ENCODE measurements at regions not wholly inside any gene's neighbourhood (a gene's known extent, or its start where the extent isn't known, plus 50 kb on each side); places are given as distances from the start of the nearest gene placed in this dataset.

DNA sequence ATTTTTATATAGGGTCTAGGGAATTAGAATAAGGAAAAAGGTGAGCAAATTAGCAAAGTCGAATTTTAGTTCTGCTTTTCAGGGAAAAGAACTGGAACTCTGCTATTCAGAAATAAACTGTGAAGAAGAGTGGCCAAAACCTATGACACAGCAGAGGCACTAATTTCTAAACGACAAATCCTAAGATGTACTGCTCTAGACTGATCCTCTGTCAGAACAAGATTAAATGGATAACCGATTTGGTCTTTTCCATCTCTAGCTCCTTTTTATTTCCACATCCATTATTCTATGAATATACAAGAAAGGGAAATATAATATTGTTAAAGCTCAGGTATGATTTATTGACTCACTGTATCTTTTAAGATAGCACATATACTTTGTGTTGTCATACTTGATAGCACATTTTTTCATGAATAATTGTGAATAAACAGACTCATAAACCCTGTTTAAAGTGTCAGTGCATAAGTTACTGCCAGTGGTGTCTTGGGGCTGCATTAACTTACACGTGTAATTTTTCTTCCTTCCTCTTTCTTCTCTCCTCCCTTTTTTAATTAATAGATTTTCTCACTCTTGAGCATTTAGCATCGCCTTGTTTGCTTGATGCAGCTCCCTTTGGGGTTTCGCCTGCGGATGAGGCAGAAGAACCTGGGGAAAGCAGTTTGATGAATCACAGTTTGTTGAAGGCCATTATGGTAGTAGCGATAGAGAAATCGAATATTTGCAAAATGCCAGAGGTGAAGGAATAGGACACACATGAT, 496.6 kb downstream of the ADGRL2 start:
- DNase-seq: no peak

DNA sequence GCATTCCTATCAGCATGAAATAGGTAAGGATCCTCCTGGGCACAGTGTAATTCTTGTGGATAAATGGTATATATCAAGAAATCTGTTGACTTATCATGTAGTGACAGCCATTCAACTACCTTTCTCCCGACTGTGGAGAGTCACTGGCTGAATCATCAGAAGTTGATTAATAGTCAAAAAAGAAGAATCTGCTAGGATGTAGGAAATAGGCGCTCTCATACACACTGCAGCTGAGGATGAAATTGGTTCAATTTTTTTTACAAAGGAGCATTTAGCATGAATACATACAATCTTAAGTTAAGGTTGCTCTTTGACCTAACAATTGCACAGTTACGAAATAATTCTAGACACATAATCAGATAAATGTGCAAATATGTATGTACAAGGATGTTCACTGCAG, 486.8 kb downstream of the ADGRL2 start:
- DNase-seq: no peak

DNA sequence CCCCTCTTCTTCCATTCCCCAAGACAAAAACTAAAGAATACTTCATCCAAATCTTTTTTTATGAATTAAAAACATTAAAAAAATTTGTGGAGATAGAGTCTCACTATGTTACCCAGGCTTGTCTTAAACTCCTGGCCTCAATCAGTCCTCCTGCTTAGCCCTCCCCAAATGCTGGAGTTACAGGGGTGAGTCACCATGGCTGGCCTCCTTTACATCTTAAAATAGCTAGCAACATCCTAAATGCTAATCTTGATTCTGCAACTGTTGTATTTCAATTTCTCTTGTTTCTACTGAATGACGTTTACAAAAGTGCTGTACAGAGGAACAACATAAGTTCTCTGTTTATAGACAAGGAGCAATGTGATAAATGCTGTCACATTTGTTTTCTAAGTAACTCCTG, 483.5 kb downstream of the ADGRL2 start:
- no peak for DNase-seq

DNA sequence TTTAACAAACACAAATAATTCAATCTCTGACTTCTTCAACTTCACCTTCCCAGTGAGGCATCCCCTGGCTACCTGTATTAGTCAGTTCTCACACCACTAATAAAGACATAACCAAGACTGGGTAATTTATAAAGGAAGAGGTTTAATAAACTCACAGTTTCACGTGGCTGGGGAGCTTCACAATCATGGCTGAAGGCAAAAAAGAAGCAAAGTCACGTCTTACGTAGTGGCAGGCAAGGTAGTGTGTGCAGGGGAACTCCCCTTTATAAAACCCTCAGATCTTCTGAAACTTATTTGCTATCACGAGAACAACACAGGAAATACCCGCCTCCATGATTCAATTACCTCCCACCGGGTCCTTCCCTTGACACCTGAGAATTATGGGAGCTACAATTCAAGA, 478.5 kb downstream of the ADGRL2 start:
- DNase-seq: no peak

DNA sequence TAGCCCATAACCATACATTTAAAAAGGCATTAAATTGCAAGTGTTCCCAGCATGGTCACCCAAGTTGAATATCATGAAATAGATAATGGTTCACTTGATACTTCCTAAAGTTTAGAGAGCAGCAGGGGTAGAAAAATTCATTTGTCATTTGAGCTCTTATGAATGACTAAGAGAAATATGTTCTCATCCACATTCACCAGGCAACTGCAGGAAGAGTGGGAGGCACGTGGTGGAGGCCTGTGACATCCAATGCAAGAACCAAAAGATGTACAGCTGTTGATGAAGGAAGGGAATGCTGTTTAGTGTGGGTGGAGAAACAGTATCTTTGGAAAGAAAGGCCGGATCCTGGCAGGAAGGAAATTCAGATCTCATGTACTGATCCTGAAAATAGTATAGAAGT, 473.1 kb downstream of the ADGRL2 start:
- no peak for DNase-seq

DNA sequence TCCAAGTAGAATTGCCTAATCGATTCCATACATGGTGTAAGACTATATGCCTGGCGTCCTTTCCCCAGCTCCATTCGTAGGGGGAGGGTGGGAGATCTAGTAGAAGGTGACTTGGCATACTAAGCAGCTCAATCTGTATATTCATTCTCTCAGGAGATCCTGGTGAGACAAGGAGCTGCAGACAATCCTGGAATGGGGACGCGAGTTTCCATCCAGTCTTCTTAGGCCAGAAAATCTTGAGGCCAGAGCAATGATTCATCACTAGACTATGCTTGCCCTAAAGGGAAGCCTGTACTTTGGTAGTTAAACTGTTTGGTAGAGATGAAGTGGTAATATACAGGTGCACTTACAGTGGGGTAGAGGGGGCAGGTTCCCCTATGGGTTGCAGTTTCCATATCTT, 468.7 kb downstream of the ADGRL2 start:
- no peak for DNase-seq

DNA sequence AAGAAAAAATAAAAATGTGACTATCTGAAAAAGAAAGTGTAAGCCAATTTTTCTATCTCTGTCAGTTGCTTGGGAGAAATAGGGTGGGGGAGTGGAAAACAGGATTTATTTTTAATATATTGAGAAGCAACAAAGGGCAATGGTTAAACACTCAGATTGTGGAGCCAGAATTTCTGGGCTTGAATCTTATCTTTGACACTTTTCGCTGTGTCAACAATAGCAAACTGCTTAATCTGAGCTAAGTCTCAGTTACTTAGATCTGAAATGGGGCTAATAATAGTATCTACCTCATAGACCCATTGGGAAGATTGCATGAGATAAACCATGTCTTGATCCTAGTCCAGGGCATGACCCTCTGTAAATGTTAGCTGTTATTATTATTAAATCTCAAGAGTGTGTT, 468.1 kb downstream of the ADGRL2 start:
- DNase-seq: no peak

DNA sequence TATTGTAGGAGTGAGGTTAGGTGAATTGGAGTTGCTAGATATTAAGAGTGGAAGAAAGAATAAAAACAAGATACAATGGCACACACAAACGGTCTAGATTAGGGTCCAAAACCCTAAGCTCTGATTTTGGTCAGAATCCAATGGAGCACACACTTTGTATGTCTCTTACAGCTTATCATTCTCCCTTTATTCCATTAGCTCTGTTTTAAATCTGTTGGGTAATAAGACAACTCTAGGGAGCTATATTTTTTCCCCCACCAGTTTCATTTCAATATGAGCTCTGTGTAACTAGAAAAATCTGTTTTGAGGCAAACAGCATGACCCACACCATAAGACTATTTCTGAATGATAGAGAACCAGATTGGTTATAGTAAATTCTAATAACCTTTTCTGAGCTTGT, 465.6 kb downstream of the ADGRL2 start:
- no peak for DNase-seq

DNA sequence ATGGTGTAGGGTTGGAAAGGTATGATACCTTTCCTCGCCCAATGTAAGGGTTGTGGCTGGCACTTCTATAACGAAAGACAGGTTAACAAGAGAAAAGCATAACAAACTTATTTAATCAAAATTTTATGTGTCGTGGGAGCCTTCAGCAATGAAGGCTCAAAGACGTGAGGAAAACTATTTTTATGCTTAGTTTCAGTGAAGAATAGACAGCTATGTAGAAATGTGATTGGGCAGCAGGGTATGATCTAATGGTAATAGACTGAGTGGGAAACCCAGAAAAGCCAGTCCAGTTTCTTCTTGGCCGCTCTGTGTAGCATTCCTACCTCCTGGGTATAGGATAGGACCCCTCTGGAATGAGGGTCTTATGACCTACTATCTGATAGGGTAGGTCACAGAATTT, 464.7 kb downstream of the ADGRL2 start:
- DNase-seq: no peak

DNA sequence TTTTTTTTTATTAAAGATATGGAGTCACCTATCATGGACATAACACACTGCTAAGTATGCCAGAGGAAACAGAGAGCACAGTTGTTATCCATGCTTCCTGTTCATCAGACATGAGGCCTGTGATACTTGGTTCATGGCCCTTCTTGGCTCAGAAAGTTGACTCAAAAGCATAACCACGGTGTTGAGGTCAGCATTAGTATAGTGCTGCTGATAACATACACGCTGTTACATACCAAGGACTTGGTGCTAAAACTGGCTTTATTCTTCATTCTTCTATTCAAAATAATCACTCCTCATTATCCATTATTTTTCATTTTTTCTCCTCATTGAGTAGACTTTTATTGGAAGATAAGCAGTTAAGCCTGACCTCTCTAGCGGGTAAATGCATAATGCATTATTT, 464.1 kb downstream of the ADGRL2 start:
- no peak for DNase-seq

DNA sequence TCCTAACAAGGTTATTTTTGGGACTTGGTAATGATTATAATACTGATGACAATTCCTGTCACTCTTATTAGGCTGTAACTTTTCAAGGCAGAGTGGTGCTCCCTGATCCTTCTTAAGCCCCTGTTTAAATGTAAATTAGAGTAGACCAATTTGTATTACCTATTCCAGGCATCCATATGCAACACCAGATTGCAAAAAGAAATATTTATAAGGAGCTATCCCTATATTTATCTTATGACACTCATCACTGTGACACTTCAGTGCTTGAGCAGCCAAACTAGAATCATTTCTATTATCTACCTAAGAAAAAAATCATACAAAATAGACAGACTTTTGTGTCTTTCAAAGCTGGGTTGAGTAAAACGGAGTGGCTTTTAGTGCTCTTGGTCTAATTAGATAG, 462.7 kb downstream of the ADGRL2 start:
- no peak for DNase-seq

DNA sequence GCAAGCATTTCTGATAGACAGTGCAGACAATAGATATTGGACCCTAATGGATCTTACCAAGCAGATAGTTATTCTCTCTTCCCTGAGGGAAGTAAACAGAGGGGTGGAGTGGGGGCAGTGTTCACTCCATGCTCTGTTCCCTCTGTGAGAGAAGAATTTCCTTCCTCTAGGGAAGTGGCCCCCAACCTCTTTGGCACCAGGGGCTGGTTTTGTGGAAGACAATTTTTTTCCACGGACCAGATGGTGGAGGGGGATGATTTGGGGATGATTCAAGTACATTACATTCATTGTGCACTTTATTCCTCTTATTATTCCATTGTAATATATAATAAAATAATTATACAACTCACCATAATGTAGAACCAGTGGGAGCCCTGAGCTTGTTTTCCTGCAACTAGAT, 459.9 kb downstream of the ADGRL2 start:
- DNase-seq: no peak

DNA sequence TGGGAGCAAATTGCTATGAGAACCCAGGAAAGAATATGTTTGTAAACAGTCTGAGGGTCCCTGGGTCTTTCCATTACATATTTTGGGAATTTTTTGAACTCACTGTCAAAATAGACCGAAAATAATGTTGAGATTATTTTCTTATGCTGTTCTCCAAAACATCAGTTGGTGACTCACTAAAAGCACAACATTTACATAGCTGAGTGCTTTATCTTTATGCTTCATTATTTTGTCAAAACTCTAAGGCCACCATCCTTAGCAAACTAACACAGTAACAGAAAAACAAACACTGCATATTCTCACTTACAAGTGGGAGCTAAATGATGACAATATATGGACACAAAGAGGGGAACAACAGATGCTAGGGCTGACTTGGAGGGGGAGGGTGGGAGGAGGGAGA, 459.3 kb downstream of the ADGRL2 start:
- no peak for DNase-seq

DNA sequence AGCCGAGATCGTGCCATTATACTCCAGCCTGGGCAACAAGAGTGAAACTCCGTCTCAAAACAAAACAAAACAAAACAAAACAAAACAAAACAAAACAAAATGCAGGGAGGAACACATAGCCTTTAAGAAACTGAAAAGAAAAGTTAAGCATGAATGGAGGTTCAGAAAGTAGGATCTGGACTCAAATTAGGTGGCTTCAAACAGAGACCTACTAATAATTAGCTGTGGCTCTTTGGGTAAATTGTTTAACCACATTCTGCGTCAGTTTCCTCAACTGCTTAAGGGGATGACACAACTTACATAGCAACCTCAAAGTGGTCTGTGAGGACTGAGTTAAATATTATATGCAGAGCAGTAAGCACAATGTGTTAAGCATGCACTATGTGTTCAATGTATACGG, 458.2 kb downstream of the ADGRL2 start:
- DNase-seq: no peak

DNA sequence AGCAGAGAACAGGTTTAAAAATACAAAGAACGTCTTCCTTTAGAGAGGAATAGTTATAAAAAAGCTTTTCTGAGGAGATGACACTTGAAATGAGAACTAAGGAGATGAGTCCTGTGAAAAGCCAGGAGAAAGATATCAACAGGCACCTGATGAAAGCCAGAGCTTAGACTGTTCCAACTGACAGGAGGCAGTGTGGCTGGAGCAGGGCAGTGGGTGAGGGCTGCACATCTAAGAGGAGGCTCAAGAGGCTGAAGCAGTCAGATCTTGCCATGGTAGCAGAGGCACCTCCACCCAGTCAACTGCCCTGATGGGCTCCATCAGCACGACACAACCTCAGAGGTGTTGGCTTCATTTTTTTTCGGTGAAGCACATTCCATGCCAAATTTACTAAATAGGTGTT, 445.3 kb downstream of the ADGRL2 start:
- DNase-seq: no peak

DNA sequence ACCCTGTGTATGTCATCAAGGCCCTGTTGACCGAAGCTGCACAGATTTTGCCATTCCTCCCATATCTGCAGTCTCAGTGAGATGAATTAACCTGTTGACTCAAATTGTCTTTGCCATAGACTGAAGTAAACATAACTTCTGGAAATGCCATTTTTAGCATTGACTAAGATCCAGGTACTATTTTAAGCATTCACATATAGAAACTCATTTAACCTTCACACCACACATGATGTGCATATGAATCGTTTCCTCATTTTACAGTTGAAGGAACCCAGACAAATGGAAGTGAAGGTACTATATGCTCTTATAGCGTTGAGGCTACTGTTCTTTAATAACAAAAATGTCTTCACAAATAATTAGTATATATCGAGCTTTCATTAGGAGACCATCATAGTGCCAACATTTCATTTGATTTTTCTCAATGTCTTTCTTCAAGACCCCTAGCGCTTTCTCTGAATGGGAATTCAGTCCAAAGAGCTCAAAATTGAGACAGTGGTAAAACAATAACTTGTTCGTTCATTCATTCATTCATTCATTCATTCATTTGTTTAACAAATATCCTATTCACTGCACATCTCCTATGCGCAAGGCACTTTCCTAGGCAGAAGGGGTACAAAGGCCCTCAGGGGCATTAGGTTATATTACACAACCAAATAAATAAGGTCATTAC, 444.7 kb downstream of the ADGRL2 start:
- DNase-seq: no peak

DNA sequence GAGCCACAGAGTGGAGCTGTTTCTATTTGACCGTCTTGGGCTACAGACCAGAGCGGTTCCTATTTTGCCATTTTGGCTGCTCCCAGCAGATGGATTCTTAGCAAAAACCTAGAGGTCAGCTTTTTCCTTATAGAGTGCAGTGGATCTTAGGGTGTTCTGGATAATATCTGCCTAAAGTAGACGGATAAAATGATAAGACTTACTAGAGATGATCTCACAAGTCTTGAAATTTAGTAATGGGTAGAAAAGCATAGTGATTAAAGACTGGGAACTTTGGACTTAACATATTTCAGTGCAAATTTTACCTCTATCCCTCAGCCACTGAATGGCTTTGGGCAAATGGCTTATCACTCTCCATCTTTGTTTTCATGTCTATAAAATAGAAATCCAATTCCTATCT, 439.8 kb downstream of the ADGRL2 start:
- no peak for DNase-seq

DNA sequence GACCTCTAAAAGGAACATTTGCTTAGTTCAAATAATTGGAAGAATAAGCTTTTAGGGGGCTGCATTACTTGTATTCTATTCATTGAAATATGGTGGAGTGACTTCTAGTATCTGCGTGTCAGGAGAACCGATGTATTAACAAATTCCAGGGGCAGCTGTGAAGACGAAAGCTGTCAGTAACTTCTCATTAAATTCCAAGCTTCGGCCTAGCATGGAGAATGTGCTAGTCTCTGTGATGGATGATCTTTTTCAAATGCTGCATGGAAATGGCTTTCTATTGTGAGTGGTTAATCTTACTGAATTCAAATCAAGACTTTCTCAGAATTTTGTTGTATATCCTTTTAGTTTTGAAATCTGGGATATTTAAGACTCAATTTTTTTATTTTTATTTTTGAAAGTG, 429.9 kb downstream of the ADGRL2 start:
- no peak for DNase-seq

DNA sequence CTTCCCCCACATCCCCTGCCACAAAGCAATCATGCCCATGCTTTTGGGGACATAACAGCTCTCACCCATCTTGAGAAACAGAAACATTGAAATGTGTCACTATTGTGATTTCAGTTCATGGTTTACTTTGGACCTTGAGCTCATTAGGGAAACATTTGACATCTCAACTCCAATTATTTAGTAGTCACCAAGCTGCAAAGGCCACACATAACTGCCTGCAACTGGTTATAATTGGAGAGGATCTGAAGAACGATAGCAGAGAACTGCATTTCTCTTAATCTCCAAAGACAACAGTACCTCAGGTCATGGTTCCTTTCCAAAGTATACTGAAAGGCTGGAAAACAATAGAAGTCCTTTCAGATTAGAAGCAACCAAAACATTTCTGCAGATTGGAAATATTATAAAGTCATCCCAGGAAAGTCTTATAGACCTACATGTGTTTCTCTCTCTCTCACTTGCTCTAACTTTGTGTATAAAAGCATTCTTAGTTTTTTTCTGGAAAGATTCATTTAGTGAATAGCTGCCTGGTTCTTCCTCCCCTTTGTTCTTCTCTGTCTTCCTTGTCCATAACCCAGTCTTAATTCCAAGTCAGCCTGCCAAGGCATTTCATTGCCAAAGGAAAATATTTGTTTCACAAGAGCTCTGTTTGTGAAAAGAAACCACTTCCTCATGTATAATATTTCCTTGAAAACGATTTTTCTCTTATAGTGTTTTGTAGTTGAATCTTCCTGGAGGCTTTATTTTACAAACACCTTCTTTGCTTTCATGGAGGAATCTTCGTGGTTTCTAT, 426.8 kb downstream of the ADGRL2 start:
- DNase-seq: no peak

DNA sequence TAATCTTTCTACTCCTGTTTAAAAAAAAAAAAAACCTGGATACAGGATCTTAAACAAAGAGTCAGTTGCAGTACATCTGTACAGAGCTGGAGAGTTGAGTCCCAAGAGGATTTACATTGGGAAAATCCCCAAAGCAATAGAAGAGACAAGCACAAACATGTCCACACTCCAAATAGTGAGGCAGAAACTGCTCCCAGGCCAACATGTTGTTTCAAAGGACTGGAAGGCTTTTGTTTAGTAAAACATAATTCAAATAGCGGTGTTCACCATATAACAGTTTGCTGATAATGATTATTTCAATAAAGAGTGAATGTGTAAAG, 425.4 kb downstream of the ADGRL2 start:
- DNase-seq: no peak

DNA sequence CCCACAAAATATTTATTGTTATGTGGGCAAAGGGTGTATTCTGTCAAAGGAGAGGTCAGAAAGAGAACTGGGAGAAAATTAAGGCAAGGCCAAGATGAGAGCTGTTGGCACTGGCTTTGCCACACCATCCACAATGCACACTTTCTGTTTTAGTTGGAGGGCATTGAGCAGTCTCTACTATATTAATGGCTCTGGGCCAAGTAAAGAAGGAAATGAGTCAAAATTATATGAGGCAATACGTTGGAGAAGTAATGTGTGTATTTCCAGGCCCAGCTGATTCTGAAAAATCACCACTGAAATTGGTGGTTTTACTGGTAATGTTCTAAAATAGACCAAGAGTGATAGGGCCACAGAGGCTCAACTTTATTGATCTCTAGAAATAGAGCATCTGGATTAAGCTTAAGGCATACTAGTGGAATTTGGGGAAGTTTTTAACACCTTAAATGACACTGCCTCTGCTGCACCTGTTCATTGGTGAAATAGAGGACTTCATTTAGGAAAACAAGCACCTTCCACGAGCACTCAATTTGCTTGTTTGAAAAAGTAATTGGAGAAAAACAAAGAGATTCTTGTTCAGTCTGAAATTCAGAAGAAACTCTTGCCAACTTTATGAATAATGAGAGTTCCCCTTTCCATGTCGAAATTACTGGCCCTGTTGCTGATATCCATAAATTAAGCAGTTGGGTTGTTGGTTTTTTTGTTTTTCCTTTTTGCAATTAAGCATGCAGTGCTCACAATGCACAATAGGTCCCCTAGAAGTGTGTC, 424.9 kb downstream of the ADGRL2 start:
- no peak for DNase-seq

DNA sequence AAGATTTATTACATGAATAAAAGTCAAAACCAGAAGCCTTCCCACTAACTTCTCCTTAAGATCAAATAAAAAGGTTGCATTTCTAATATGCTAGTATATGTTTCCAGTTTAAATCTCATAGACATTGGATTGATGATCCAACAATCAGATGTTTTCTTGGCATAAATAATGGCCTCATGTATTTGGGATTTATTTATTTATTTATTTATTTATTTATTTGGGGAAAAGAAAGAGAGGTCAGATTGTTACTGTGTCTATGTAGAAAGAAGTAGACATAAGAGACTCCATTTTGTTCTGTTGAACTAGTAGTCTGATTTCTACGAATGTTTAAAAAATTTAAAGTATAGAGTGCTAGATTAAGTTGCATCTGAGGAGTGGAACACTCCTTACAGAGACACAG, 422.4 kb downstream of the ADGRL2 start:
- no peak for DNase-seq

DNA sequence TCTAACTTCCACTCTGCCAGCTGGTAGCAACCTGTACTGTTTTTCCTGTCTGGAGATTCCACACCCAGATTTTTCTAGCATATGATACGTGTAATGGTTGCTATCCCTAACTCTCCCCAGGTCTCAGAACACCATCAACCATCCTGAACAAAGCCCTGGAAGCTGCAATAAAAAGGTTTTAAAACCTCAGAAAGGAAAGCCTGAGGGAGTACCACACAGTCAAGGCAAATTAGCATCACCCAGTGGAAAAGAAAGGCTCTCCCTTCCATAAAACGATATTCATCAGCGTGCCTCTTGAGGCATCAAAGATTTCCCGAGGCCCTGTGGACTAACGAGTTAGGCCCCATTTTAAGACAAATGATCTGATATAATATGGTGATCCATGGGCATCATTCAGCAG, 421.0 kb downstream of the ADGRL2 start:
- DNase-seq: no peak

DNA sequence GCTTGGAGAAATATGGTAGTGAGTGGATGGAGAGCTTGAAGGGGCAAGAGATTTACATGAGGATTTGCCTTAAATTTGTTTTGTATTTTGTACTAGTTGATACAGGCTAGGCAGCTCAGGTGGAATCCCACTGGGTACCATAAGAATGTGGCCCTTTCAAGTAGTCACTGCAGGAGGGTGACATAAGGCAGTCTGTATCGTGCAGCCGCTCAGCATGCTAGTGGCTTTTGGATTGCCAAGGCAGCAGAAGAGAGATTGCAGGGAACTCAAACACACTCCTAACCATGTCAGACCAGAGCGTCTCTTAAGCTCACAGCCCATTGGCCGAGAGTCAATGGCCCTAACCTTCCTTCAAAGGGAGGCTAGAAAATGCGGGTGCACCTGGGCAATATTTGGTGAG, 420.0 kb downstream of the ADGRL2 start:
- no peak for DNase-seq
